Thymus (tissue), 11 donors: ENCODE measurements at regions not wholly inside any gene's neighbourhood (a gene's known extent, or its start where the extent isn't known, plus 50 kb on each side); places are given as distances from the start of the nearest gene placed in this dataset.

Experiments
- DNase-seq, 9 donors: peaks; one replicate each; pipeline ENCODE4 v3.0.0-alpha.2; 2013; ENCODE audit warnings: low spot score in 9 of 9, low read depth in 6 of 9, missing footprints in 1 of 9
- H3K27ac ChIP-seq, 2 donors: one replicate each; pipeline ENCODE4 v1.5.1; 2013; ENCODE audit warnings: control low read depth in 1 of 2, low read depth in 1 of 2, low read length in 1 of 2, mild to moderate bottlenecking in 1 of 2, moderate library complexity in 1 of 2
- H3K27me3 ChIP-seq, 2 donors: one replicate each; pipeline ENCODE4 v1.5.1; 2013; ENCODE audit warnings: low read length in 1 of 2; ENCODE audit not compliant: control insufficient read depth in 2 of 2, insufficient read depth in 1 of 2
- H3K36me3 ChIP-seq, 2 donors: one replicate each; pipeline ENCODE4 v1.5.1; 2013; ENCODE audit warnings: low read length in 1 of 2, mild to moderate bottlenecking in 1 of 2, moderate library complexity in 1 of 2; ENCODE audit not compliant: control insufficient read depth in 2 of 2, insufficient read depth in 2 of 2
- H3K4me1 ChIP-seq, 2 donors: one replicate each; pipeline ENCODE4 v1.5.1; 2013; ENCODE audit warnings: low read length in 2 of 2; ENCODE audit not compliant: control insufficient read depth in 2 of 2, insufficient read depth in 2 of 2
- H3K4me3 ChIP-seq, 2 donors: one replicate each; pipeline ENCODE4 v1.5.1; 2013; ENCODE audit warnings: low read length in 2 of 2, control low read depth in 1 of 2, mild to moderate bottlenecking in 1 of 2
- H3K9me3 ChIP-seq, 2 donors: one replicate each; pipeline ENCODE4 v1.5.1; 2013; ENCODE audit warnings: low read length in 1 of 2, mild to moderate bottlenecking in 1 of 2; ENCODE audit not compliant: control insufficient read depth in 2 of 2, insufficient read depth in 1 of 2
- WGBS: extraction: QIAGEN DNeasy Blood & Tissue Kit; methylation state at CpG from one replicate; pipeline ENCODE4 v1.1.7; 2013; 5-methylcytosine and 5-hydroxymethylcytosine counted together
- donor health status: healthy.

DNA sequence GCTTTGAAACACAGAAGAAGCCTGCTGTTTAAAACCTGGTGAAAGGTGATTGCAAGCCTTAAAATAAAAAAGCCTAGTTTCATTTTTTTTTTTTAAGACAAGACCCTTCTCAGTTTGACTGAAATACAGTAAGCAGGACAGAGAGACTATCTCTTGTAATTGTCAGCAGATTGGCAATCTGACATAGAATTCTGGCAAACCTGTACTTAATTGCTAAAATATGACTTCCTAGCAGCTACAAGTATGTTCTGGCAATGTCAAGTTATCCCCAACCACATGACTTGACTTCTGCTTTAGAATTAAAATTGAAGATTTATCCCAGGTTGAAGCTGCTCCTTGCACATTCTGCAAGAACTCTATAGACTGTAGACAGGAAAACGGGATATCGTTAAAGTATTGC is 232.8 kb upstream of the NR2F2 start:
- Histone ChIP-seq H3K4me3 (no peak overlapping the region), H3K36me3 (no peaks in the 10 kb centered on the region), H3K27ac (no peak overlapping the region), H3K4me1 (no peaks in the 10 kb centered on the region), H3K27me3 (no peaks in the 10 kb centered on the region), H3K9me3 (no peaks in the 10 kb centered on the region)
- no peak for DNase-seq
- 97% methylated on average over 2 of the region's 2 CpGs for WGBS

DNA sequence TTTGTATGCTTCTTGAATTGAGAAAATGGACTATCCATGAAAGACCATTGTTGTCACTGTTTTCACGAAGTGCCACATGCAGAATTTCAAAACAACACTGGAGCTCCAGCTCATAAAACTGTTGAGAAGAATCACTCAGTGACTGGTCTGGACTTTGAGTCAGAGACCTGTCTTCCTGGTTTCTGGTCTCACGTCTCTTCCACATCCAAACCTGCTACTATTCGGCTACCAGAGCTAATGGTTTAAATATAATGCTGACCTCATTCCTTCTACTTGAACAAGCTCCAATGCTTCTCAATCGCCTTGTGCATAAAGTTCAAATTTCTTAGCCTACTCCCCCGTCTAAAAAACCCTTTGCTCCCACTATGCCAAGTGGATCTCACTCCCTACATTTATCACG is 227.9 kb upstream of the NR2F2 start:
- whole genome bisulfite sequencing, result 77% methylated on average over 6 of the region's 6 CpGs
- no peak overlapping the region for H3K27ac ChIP-seq

DNA sequence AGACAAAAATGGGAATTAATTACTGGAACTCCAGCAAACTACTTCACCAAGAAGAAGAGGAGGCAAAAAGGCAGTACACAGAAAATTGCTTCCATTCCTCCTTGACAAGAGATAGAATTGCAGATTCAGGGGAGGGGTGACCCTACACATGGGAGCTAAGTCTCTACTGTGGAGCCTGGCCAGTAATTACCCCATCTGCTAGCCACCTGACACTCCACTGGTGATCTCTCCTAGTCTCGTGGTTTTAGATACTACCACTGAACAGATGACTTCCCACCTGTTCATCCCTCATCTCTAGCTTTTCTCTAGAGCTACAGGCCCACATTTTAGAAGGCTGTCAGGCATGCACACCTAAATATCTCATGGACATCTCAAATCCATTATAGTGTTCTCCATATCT is 224.3 kb upstream of the NR2F2 start:
- Histone ChIP-seq H3K4me3 (no peak overlapping the region), H3K4me1 (no peaks in the 10 kb centered on the region)
- 85% methylated on average over 1 of the region's 1 CpG for whole genome bisulfite sequencing

More for the DNA sequence above, 227.9 kb upstream of the NR2F2 start:
- DNase-seq, result no peak
- no peaks in the 10 kb centered on the region for H3K27me3 ChIP-seq
- no peaks in the 10 kb centered on the region for H3K36me3 ChIP-seq
- no peaks in the 10 kb centered on the region for H3K9me3 ChIP-seq
- H3K4me3 ChIP-seq, result no peak overlapping the region
- no peaks in the 10 kb centered on the region for H3K4me1 ChIP-seq

DNA sequence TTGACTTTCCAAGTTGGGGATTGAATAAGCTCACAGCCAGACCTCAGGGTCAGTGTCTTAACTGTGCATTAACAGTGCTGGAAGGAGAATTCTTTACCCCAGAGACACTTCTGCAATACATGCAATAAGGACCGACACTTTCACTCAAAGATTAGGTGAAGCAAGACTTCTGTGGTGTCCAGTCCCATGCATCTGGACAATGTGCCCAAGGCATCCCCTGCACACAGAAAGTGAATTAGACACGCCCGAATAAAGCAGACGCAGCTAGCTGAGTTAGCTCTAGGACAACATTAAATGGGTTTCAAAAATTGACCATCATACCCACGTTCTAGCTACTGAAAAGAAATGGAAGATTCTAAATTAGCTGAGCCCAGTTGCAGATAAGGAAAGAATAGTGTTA is 223.9 kb upstream of the NR2F2 start:
- no peak for DNase-seq
- Histone ChIP-seq H3K27me3 (no peaks in the 10 kb centered on the region), H3K36me3 (no peaks in the 10 kb centered on the region), H3K4me3 (no peak overlapping the region), H3K4me1 (no peaks in the 10 kb centered on the region), H3K9me3 (no peaks in the 10 kb centered on the region), H3K27ac (no peak overlapping the region)
- 92% methylated on average over 5 of the region's 5 CpGs for WGBS

More for the DNA sequence above, 224.3 kb upstream of the NR2F2 start:
- no peaks in the 10 kb centered on the region for H3K36me3 ChIP-seq
- H3K27ac ChIP-seq, result no peak overlapping the region
- no peaks in the 10 kb centered on the region for H3K9me3 ChIP-seq
- no peak for DNase-seq
- H3K27me3 ChIP-seq, result no peaks in the 10 kb centered on the region

DNA sequence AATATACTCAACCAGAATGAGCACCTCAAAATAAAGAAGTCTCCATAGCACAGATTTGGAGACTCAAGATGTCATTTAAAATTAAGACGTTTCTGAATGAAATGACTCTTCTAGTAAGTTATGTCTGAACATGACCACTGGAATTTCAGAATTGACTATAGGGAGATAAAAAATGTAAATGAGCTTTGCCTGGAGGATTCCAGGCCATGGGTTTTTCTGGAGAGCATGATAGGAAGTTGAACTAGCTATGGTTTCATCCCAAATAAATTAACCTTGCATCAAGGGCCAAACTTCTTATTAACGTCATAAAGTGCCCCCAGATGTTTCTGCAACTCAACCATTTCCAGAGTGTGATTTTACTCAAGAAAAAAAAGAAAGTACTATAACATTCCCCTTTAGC is 222.6 kb upstream of the NR2F2 start:
- Histone ChIP-seq H3K36me3 (no peaks in the 10 kb centered on the region), H3K9me3 (no peaks in the 10 kb centered on the region), H3K27ac (no peak overlapping the region), H3K4me3 (no peak overlapping the region), H3K4me1 (no peaks in the 10 kb centered on the region), H3K27me3 (no peaks in the 10 kb centered on the region)
- WGBS, result 89% methylated on average over 2 of the region's 2 CpGs
- DNase-seq, result no peak

DNA sequence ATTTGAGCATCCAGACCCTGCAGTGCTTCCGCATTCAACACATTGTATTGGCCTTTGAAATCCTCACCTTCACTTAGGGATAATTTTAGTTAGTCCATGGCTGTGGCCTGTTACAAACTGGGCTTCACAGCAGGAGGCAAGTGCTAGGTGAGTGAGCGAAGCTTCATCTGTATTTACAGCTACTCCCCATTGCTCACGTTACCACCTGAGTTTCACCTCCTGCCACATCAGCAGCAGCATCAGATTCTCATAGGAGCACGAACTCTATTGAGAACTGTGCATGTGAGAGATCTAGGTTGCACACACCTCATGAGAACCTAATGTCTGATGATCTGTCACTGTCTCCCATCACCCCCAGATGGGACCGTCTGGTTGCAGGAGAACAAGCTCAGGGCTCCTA is 222.1 kb upstream of the NR2F2 start:
- DNase-seq, result no peak
- no peak overlapping the region for H3K4me3 ChIP-seq
- no peak overlapping the region for H3K27ac ChIP-seq
- no peaks in the 10 kb centered on the region for H3K36me3 ChIP-seq
- H3K27me3 ChIP-seq, result no peaks in the 10 kb centered on the region
- no peaks in the 10 kb centered on the region for H3K9me3 ChIP-seq
- 93% methylated on average over 5 of the region's 5 CpGs for WGBS
- H3K4me1 ChIP-seq, result no peaks in the 10 kb centered on the region

DNA sequence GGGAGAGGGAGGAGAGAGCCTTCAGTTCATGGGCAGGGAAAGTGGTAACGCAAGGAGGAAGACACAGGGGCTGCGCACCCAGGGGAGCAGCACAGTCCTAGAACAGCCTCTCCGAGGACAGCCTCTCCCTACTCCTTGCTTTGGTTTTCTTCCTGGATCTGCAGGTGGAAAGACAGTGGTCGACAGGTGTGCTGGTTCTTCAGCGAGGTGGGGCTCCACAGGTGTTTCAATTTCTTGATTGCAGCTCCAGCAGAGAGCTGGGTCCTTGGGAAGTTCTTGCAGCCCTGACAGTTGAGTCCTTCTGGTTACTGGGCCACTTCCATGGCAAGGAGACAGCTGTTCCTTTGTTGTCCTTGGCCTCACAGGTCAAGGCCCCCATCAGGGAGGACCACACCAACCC is 220.7 kb upstream of the NR2F2 start:
- WGBS, result 95% methylated on average over 5 of the region's 5 CpGs
- DNase-seq, result no peak

DNA sequence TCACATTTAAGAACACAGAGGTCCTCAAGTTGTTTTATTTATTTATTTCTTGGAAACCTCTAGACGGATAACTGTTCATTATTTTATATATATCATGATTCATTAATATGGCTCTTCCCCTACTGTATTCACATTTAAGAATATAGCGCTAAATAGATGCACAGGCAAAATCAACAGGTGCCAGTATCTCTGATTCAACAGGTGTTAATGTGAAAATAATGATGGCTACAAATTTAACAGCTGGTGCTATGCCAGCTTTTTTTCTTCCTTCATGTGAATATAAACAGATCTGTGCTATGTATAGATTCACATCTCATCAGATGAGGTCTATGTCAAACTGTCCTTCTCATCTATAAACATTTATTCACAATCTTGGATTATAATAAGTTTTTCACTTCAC is 218.5 kb upstream of the NR2F2 start:
- Histone ChIP-seq H3K4me1 (no peaks in the 10 kb centered on the region), H3K36me3 (no peaks in the 10 kb centered on the region), H3K27me3 (no peaks in the 10 kb centered on the region), H3K4me3 (no peak overlapping the region), H3K27ac (no peak overlapping the region), H3K9me3 (no peaks in the 10 kb centered on the region)
- no peak for DNase-seq
- WGBS, result 97% methylated on average over 2 of the region's 2 CpGs

More for the DNA sequence above, 220.7 kb upstream of the NR2F2 start:
- no peak overlapping the region for H3K27ac ChIP-seq
- no peaks in the 10 kb centered on the region for H3K4me1 ChIP-seq
- no peak overlapping the region for H3K4me3 ChIP-seq
- no peaks in the 10 kb centered on the region for H3K36me3 ChIP-seq
- no peaks in the 10 kb centered on the region for H3K9me3 ChIP-seq
- H3K27me3 ChIP-seq, result no peaks in the 10 kb centered on the region

DNA sequence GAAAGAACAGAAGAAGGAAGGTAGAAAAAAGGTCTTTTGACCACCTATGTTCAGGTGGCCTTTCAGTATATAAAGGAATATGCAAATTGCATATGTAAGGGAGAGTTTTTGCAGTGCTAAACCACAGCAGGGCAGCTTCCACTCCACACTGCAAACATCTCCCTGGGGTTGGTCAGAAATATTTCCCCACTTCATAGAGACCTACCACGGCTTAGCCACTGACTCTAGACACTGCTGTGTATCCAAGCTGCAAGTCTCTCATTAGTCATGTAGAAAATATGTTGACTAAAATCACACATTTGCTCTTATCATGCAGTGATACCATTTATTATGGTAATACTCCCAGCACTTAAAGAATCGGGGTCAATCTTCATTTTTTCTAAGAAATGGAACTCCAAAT is 214.9 kb upstream of the NR2F2 start:
- no peak for DNase-seq
- Histone ChIP-seq H3K36me3 (no peaks in the 10 kb centered on the region), H3K9me3 (no peaks in the 10 kb centered on the region), H3K4me1 (no peaks in the 10 kb centered on the region), H3K27me3 (no peaks in the 10 kb centered on the region), H3K4me3 (no peak overlapping the region), H3K27ac (no peak overlapping the region)
- WGBS, result 84% methylated on average over 2 of the region's 2 CpGs

DNA sequence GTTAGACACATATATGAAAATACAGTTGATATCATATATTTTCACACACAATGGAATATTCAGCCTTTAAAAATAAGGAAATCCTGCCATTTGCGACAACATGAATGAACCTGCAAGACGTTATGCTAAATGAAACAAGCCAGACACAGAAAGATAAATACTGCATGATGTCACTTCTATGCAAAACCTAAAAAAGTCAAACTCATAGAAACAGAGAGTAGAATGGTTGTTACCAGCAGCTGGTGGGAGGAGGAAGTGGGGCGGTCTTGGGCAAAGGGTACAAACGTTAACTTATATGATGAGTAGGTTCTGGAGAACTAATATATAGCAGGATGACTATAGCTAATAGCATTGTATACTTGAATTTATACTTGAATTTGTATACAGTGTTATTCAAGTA is 213.2 kb upstream of the NR2F2 start:
- no peaks in the 10 kb centered on the region for H3K36me3 ChIP-seq
- DNase-seq, result no peak
- WGBS, result 84% methylated on average over 4 of the region's 4 CpGs
- no peak overlapping the region for H3K27ac ChIP-seq
- H3K9me3 ChIP-seq, result no peaks in the 10 kb centered on the region
- no peak overlapping the region for H3K4me3 ChIP-seq
- no peaks in the 10 kb centered on the region for H3K27me3 ChIP-seq
- no peaks in the 10 kb centered on the region for H3K4me1 ChIP-seq
